ENCODE measurements at regions not wholly inside any gene's neighbourhood (a gene's known extent, or its start where the extent isn't known, plus 50 kb on each side); places are given as distances from the start of the nearest gene placed in this dataset.
"Not testable (repeated sequence)": the region's sequence is repeated elsewhere in the genome, so short reads cannot be mapped to it uniquely, and the experiment has no call there.

DNA sequence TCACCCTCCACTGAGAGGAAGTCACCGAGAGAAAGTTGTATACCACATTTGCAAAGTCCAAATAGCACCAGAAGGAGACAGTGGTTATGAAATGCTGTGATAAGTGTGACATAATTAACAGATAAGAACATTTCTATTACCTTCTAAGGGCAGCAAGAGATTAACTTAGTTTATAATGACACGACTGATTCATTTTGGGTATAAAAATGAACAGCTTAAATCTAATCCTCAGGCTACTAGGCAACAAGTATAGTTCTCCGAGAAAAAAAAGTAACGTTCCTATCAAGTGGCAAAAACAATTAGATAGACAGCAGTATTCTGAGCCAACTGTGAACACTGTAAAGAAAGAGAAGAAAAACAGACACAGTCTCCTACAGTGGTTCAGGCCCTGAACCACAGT lies 431.2 kb upstream of the GRAMD2B start:
- no peaks in the 10 kb centered on the region for H4K20me1 ChIP-seq (ENCODE audit: insufficient read depth, low read depth, low read length)

DNA sequence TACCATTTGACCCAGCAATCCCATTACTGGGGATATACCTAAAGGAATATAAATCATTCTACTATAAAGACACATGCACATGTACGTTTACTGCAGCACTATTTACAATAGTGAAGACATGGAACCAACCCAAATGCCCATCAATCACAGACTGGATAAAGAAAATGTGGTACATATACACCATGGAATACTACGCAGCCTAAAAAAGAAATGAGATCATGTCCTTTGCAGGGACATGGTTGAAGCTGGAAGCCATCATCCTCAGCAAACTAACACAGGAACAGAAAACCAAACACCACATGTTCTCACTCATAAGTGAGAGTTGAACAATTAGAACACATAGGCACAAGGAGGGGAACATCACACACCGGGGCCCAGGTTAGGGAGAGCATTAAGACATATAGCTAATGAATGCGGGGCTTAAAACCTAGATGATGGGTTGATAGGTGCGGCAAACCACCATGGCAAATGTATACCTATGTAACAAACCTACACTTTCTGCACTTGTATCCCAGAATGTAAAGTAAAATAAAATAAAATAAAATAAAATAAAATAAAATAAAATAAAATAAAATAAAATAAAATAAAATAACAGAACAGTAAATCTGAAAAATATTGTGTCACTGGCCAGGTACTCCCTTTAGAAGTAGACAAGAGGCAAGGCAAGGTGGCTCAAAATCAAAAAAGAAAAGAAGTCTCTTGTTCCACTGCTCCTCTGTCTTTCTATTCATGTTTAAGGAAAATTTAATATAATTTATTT lies 423.8 kb upstream of the GRAMD2B start:
- not testable (repeated sequence) for H3K9me2 ChIP-seq (replicated peaks; ENCODE audit: insufficient read depth, low read length); H3K4me2 ChIP-seq (ENCODE audit: low read depth, low read length, poor library complexity, severe bottlenecking); H4K20me1 ChIP-seq (ENCODE audit: insufficient read depth, low read depth, low read length); H2AFZ ChIP-seq (ENCODE audit: low read length); H3K9ac ChIP-seq (ENCODE audit: low read length); H3K4me3 ChIP-seq (ENCODE audit: low read length); H3K27ac ChIP-seq (ENCODE audit: low read length); DNase-seq; H3K79me2 ChIP-seq (ENCODE audit: low read length); H3K4me1 ChIP-seq (ENCODE audit: low read length); H3K27me3 ChIP-seq (ENCODE audit: low read length); H3K9me3 ChIP-seq (ENCODE audit: low read length); H3K36me3 ChIP-seq (ENCODE audit: insufficient read depth, low read length)

More for the DNA sequence above, 431.2 kb upstream of the GRAMD2B start:
- Histone ChIP-seq H3K9me3 (ENCODE audit: low read length) (peaks cover 18% of the 10 kb centered on the region), H3K27ac (ENCODE audit: low read length) (no peak overlapping the region), H3K9ac (ENCODE audit: low read length) (no peak overlapping the region), H3K4me3 (ENCODE audit: low read length) (no peak overlapping the region), H3K27me3 (ENCODE audit: low read length) (no peaks in the 10 kb centered on the region), H3K4me1 (ENCODE audit: low read length) (no peaks in the 10 kb centered on the region), H3K79me2 (ENCODE audit: low read length) (no peaks in the 10 kb centered on the region), H3K4me2 (ENCODE audit: low read depth, low read length, poor library complexity, severe bottlenecking) (no peak overlapping the region), H3K9me2 (replicated peaks; ENCODE audit: insufficient read depth, low read length) (no peaks in the 10 kb centered on the region), H2AFZ (ENCODE audit: low read length) (no peak overlapping the region), H3K36me3 (ENCODE audit: insufficient read depth, low read length) (no peaks in the 10 kb centered on the region)
- DNase-seq, result no peak

DNA sequence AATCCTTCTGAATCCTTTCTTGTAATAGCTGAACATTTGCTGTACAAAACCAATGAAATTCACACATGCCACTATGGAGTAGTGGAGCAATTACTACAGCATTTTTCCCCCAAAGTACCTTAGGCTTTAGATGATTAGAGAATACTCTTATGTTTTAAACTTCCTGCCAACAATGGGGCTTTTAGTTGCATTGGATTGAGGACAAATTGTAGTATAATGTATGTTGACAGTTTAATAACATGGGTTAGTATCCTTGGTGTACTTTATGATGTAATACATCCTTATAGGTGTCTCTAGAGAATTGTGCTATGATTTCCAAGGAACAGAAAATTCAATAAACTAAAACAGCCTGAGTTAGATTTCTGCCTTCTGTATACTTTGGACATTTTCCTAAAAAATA lies 422.7 kb upstream of the GRAMD2B start:
- no peaks in the 10 kb centered on the region for H3K9me3 ChIP-seq (ENCODE audit: low read length)
- no peak overlapping the region for H3K9ac ChIP-seq (ENCODE audit: low read length)
- no peak overlapping the region for H3K4me3 ChIP-seq (ENCODE audit: low read length)
- no peaks in the 10 kb centered on the region for H3K36me3 ChIP-seq (ENCODE audit: insufficient read depth, low read length)
- H3K9me2 ChIP-seq (replicated peaks; ENCODE audit: insufficient read depth, low read length), result no peaks in the 10 kb centered on the region
- DNase-seq, result no peak
- no peaks in the 10 kb centered on the region for H3K79me2 ChIP-seq (ENCODE audit: low read length)
- no peaks in the 10 kb centered on the region for H3K27me3 ChIP-seq (ENCODE audit: low read length)
- no peak overlapping the region for H2AFZ ChIP-seq (ENCODE audit: low read length)
- H3K27ac ChIP-seq (ENCODE audit: low read length), result no peak overlapping the region
- no peaks in the 10 kb centered on the region for H4K20me1 ChIP-seq (ENCODE audit: insufficient read depth, low read depth, low read length)
- no peak overlapping the region for H3K4me2 ChIP-seq (ENCODE audit: low read depth, low read length, poor library complexity, severe bottlenecking)
- no peaks in the 10 kb centered on the region for H3K4me1 ChIP-seq (ENCODE audit: low read length)

DNA sequence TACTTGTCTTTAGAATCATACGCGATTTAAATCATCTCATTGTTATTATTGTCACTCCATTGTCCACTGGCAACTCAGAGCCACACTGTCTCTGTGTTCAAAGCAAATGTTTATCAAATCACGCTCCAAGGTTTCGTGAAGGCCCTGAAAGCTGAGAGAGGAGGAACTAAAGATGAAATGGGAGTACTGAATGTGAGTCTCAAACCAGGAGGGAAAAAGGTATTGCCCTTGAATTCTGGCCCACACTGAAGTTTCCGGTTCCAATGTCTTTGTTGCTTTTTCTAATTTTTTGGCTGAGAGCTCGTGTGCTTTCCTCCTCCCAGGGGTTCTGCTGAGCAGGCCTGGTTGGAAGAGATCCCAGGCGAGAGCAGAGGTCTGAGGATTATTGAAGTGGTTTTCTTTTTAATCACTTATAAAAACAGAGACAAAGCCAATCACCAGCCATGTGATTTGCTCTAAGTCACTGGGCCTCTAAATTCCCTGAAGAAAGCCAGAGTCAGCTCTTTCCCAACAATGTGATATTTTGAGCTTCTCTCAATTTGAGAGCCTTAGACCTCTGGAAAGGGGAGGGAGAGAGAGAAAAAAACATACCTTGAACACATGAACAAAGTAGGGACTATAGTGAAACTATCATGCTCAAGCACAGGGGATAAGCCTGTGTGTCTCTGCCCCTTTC lies 420.8 kb upstream of the GRAMD2B start:
- Histone ChIP-seq H3K9me3 (ENCODE audit: low read length) (no peaks in the 10 kb centered on the region), H3K9ac (ENCODE audit: low read length) (no peak overlapping the region), H3K27me3 (ENCODE audit: low read length) (no peaks in the 10 kb centered on the region), H3K79me2 (ENCODE audit: low read length) (no peaks in the 10 kb centered on the region), H3K4me3 (ENCODE audit: low read length) (no peak overlapping the region), H3K4me2 (ENCODE audit: low read depth, low read length, poor library complexity, severe bottlenecking) (no peak overlapping the region), H3K9me2 (replicated peaks; ENCODE audit: insufficient read depth, low read length) (no peaks in the 10 kb centered on the region), H3K4me1 (ENCODE audit: low read length) (no peaks in the 10 kb centered on the region), H4K20me1 (ENCODE audit: insufficient read depth, low read depth, low read length) (no peaks in the 10 kb centered on the region), H2AFZ (ENCODE audit: low read length) (no peak overlapping the region), H3K27ac (ENCODE audit: low read length) (no peak overlapping the region), H3K36me3 (ENCODE audit: insufficient read depth, low read length) (no peaks in the 10 kb centered on the region)
- no peak for DNase-seq

GRCh38 chr5:126003309-126003708 lies 419.9 kb upstream of the GRAMD2B start:
- DNase-seq, result no peak
- Histone ChIP-seq H3K27me3 (ENCODE audit: low read length) (no peaks in the 10 kb centered on the region), H3K9me3 (ENCODE audit: low read length) (no peaks in the 10 kb centered on the region), H3K36me3 (ENCODE audit: insufficient read depth, low read length) (no peaks in the 10 kb centered on the region), H3K27ac (ENCODE audit: low read length) (no peak overlapping the region), H3K9me2 (replicated peaks; ENCODE audit: insufficient read depth, low read length) (no peaks in the 10 kb centered on the region), H4K20me1 (ENCODE audit: insufficient read depth, low read depth, low read length) (no peaks in the 10 kb centered on the region), H3K4me2 (ENCODE audit: low read depth, low read length, poor library complexity, severe bottlenecking) (no peak overlapping the region), H3K79me2 (ENCODE audit: low read length) (no peaks in the 10 kb centered on the region), H3K9ac (ENCODE audit: low read length) (no peak overlapping the region), H3K4me3 (ENCODE audit: low read length) (no peak overlapping the region), H2AFZ (ENCODE audit: low read length) (no peak overlapping the region), H3K4me1 (ENCODE audit: low read length) (no peaks in the 10 kb centered on the region)

GRCh38 chr5:126004636-126005035 lies 418.6 kb upstream of the GRAMD2B start:
- no peak for DNase-seq
- H3K9me3 ChIP-seq (ENCODE audit: low read length), result peaks cover 5% of the 10 kb centered on the region
- no peak overlapping the region for H3K4me2 ChIP-seq (ENCODE audit: low read depth, low read length, poor library complexity, severe bottlenecking)
- H3K27ac ChIP-seq (ENCODE audit: low read length), result no peak overlapping the region
- no peak overlapping the region for H2AFZ ChIP-seq (ENCODE audit: low read length)
- no peaks in the 10 kb centered on the region for H4K20me1 ChIP-seq (ENCODE audit: insufficient read depth, low read depth, low read length)
- H3K4me3 ChIP-seq (ENCODE audit: low read length), result no peak overlapping the region
- no peaks in the 10 kb centered on the region for H3K79me2 ChIP-seq (ENCODE audit: low read length)
- no peaks in the 10 kb centered on the region for H3K36me3 ChIP-seq (ENCODE audit: insufficient read depth, low read length)
- no peaks in the 10 kb centered on the region for H3K9me2 ChIP-seq (replicated peaks; ENCODE audit: insufficient read depth, low read length)
- H3K27me3 ChIP-seq (ENCODE audit: low read length), result no peaks in the 10 kb centered on the region
- no peaks in the 10 kb centered on the region for H3K4me1 ChIP-seq (ENCODE audit: low read length)
- H3K9ac ChIP-seq (ENCODE audit: low read length), result no peak overlapping the region

- peaks cover 8% of the 10 kb centered on the region for H3K9me3 ChIP-seq (ENCODE audit: low read length)
- DNase-seq, result no peak
Measured at GRCh38 chr5:126007841-126008240, 415.4 kb upstream of the GRAMD2B start.

GRCh38 chr5:126009566-126009965 lies 413.6 kb upstream of the GRAMD2B start:
- H3K4me2 ChIP-seq (ENCODE audit: low read depth, low read length, poor library complexity, severe bottlenecking), result no peak overlapping the region
- H3K9me3 ChIP-seq (ENCODE audit: low read length), result peaks cover 13% of the 10 kb centered on the region
- no peaks in the 10 kb centered on the region for H3K4me1 ChIP-seq (ENCODE audit: low read length)
- no peaks in the 10 kb centered on the region for H3K79me2 ChIP-seq (ENCODE audit: low read length)
- no peak overlapping the region for H3K4me3 ChIP-seq (ENCODE audit: low read length)
- no peak for DNase-seq
- H2AFZ ChIP-seq (ENCODE audit: low read length), result no peak overlapping the region
- H3K36me3 ChIP-seq (ENCODE audit: insufficient read depth, low read length), result no peaks in the 10 kb centered on the region
- no peaks in the 10 kb centered on the region for H4K20me1 ChIP-seq (ENCODE audit: insufficient read depth, low read depth, low read length)
- H3K27me3 ChIP-seq (ENCODE audit: low read length), result no peaks in the 10 kb centered on the region
- H3K27ac ChIP-seq (ENCODE audit: low read length), result no peak overlapping the region
- no peaks in the 10 kb centered on the region for H3K9me2 ChIP-seq (replicated peaks; ENCODE audit: insufficient read depth, low read length)
- no peak overlapping the region for H3K9ac ChIP-seq (ENCODE audit: low read length)

More at GRCh38 chr5:126007841-126008240, 415.4 kb upstream of the GRAMD2B start:
- no peak overlapping the region for H3K9ac ChIP-seq (ENCODE audit: low read length)
- no peak overlapping the region for H3K4me2 ChIP-seq (ENCODE audit: low read depth, low read length, poor library complexity, severe bottlenecking)
- H3K9me2 ChIP-seq (replicated peaks; ENCODE audit: insufficient read depth, low read length), result no peaks in the 10 kb centered on the region
- no peak overlapping the region for H3K27ac ChIP-seq (ENCODE audit: low read length)
- no peaks in the 10 kb centered on the region for H3K79me2 ChIP-seq (ENCODE audit: low read length)
- no peaks in the 10 kb centered on the region for H3K27me3 ChIP-seq (ENCODE audit: low read length)
- no peaks in the 10 kb centered on the region for H3K4me1 ChIP-seq (ENCODE audit: low read length)
- no peaks in the 10 kb centered on the region for H3K36me3 ChIP-seq (ENCODE audit: insufficient read depth, low read length)
- no peaks in the 10 kb centered on the region for H4K20me1 ChIP-seq (ENCODE audit: insufficient read depth, low read depth, low read length)
- H3K4me3 ChIP-seq (ENCODE audit: low read length), result no peak overlapping the region
- no peak overlapping the region for H2AFZ ChIP-seq (ENCODE audit: low read length)

All from Karpas-422 (cell line).